Tibial nerve (tissue), 3 donors: ENCODE measurements at regions not wholly inside any gene's neighbourhood (a gene's known extent, or its start where the extent isn't known, plus 50 kb on each side); places are given as distances from the start of the nearest gene placed in this dataset.

ENCODE experiments used
- CTCF ChIP-seq, 5 experiments: fragments of 200-600 bp in 3 of 5; fragments of 450-650 bp in 2 of 5; sonication (generic) in 3 of 5; IDR thresholded peaks; one replicate each; pipeline ENCODE4 v1.5.1; 2016 to 2019; ENCODE audit warnings: antibody characterized with exemption in 5 of 5, mild to moderate bottlenecking in 3 of 5, moderate library complexity in 2 of 5
- POLR2A ChIP-seq, 2 donors: fragments of 450-650 bp; IDR thresholded peaks; one replicate each; pipeline ENCODE4 v1.6.1; 2017; ENCODE audit warnings: antibody characterized with exemption in 2 of 2, mild to moderate bottlenecking in 2 of 2, moderate library complexity in 2 of 2

GRCh38 chr6:139877828-139878405 is 503.5 kb upstream of the CITED2 start:
- TF ChIP-seq CTCF (IDR thresholded peaks at IDR 0.05), result no peak
- no peak for TF ChIP-seq POLR2A (IDR thresholded peaks at IDR 0.05)
